ENCODE measurements at regions not wholly inside any gene's neighbourhood (a gene's known extent, or its start where the extent isn't known, plus 50 kb on each side); places are given as distances from the start of the nearest gene placed in this dataset.

GRCh38 chr21:36548866-36549265, 68.9 kb upstream of the CLDN14 start:
- no peak for TF ChIP-seq CBX3 (IDR thresholded peaks at IDR 0.05; ENCODE audit: low read depth)
- no peak for TF ChIP-seq CTCF (IDR thresholded peaks at IDR 0.05 in 2 of 3, conservative IDR thresholded peaks at IDR 0.05 in 1 of 3; ENCODE audit: borderline replicate concordance in 1 of 3, insufficient read depth in 1 of 3, low read depth in 2 of 3, low read length in 2 of 3)
- no peak for TF ChIP-seq POLR2AphosphoS5 (IDR thresholded peaks at IDR 0.05; ENCODE audit: low read depth, low read length)
- no peak for TF ChIP-seq EZH2phosphoT487 (IDR thresholded peaks at IDR 0.05; ENCODE audit: borderline replicate concordance)
- TF ChIP-seq ZNF274 (IDR thresholded peaks at IDR 0.05; ENCODE audit: low read depth, low read length) = no peak
- TF ChIP-seq ATF3 (IDR thresholded peaks at IDR 0.05) = no peak
- TF ChIP-seq REST (IDR thresholded peaks at IDR 0.05; ENCODE audit: low read depth) = no peak
- no peak for TF ChIP-seq CEBPB (IDR thresholded peaks at IDR 0.05; ENCODE audit: low read depth)
- no peak for TF ChIP-seq EGR1 (IDR thresholded peaks at IDR 0.05; ENCODE audit: low read depth)
- TF ChIP-seq POLR2A (IDR thresholded peaks at IDR 0.05; ENCODE audit: borderline replicate concordance, extremely low read depth, insufficient read depth, insufficient read length) = no peak
